Mesendoderm (in vitro differentiated cells): ENCODE measurements at regions not wholly inside any gene's neighbourhood (a gene's known extent, or its start where the extent isn't known, plus 50 kb on each side); places are given as distances from the start of the nearest gene placed in this dataset.

Experiments used
- DNase-seq: peaks from one replicate; pipeline ENCODE4 v3.0.0; 2013
- H2AK5ac ChIP-seq: 2 replicates; pipeline ENCODE4 v1.6.1; 2013; ENCODE audit warnings: low read length, inconsistent platforms
- H2BK120ac ChIP-seq: 2 replicates; pipeline ENCODE4 v1.6.1; 2013; ENCODE audit warnings: low read depth, mild to moderate bottlenecking, low read length, moderate library complexity, mixed read lengths
- H2BK15ac ChIP-seq: replicated peaks from 2 replicates; pipeline ENCODE4 v1.6.1; 2013; ENCODE audit warnings: low read depth, mild to moderate bottlenecking, moderate library complexity
- H2BK5ac ChIP-seq: 2 replicates; pipeline ENCODE4 v1.6.1; 2013; ENCODE audit warnings: low read length, inconsistent platforms
- H3K18ac ChIP-seq: 2 replicates; pipeline ENCODE4 v1.6.1; 2013; ENCODE audit warnings: mild to moderate bottlenecking, low read length, mixed read lengths
- H3K23ac ChIP-seq: one replicate; pipeline ENCODE4 v1.6.1; 2013; ENCODE audit warnings: low read length
- H3K27ac ChIP-seq: 2 replicates; pipeline ENCODE4 v1.5.1; 2013; ENCODE audit warnings: low read depth, mild to moderate bottlenecking, inconsistent platforms, low read length, moderate library complexity
- H3K27me3 ChIP-seq: 2 replicates; pipeline ENCODE4 v1.6.1; 2013; ENCODE audit warnings: low read length, control low read depth, mild to moderate bottlenecking, inconsistent platforms; ENCODE audit not compliant: insufficient read depth, poor library complexity
- H3K36me3 ChIP-seq: 2 replicates; pipeline ENCODE4 v1.6.1; 2013; ENCODE audit warnings: low read length, inconsistent platforms; ENCODE audit not compliant: control insufficient read depth, insufficient read depth
- H3K4ac ChIP-seq: one replicate; pipeline ENCODE4 v1.6.1; 2013; ENCODE audit warnings: low read depth, mild to moderate bottlenecking, low read length, moderate library complexity
- H3K4me1 ChIP-seq: 2 replicates; pipeline ENCODE4 v1.6.1; 2013; ENCODE audit warnings: low read depth, low read length, inconsistent platforms; ENCODE audit not compliant: control insufficient read depth
- H3K4me2 ChIP-seq: 2 replicates; pipeline ENCODE4 v1.6.1; 2013; ENCODE audit warnings: low read length
- H3K4me3 ChIP-seq: 2 replicates; pipeline ENCODE4 v1.5.1; 2013; ENCODE audit warnings: mild to moderate bottlenecking, low read length
- H3K56ac ChIP-seq: one replicate; pipeline ENCODE4 v1.6.1; 2013; ENCODE audit warnings: low read length
- H3K79me1 ChIP-seq: 2 replicates; pipeline ENCODE4 v1.6.1; 2013; ENCODE audit warnings: low read length, inconsistent platforms
- H3K79me2 ChIP-seq: 2 replicates; pipeline ENCODE4 v1.6.1; 2013; ENCODE audit warnings: mild to moderate bottlenecking, low read length; ENCODE audit not compliant: control insufficient read depth, insufficient read depth
- H3K9ac ChIP-seq: 2 replicates; pipeline ENCODE4 v1.6.1; 2013; ENCODE audit warnings: low read length, inconsistent platforms
- H4K5ac ChIP-seq: one replicate; pipeline ENCODE4 v1.6.1; 2013; ENCODE audit warnings: low read length
- H4K8ac ChIP-seq: one replicate; pipeline ENCODE4 v1.6.1; 2013; ENCODE audit warnings: low read depth, mild to moderate bottlenecking, control low read depth, low read length, moderate library complexity
- WGBS: extraction: QIAGEN DNeasy Blood & Tissue Kit; methylation state at CpG from one replicate; pipeline ENCODE4 v1.1.7; 2013; ENCODE audit warnings: low lambda C conversion rate, missing lambda C conversion rate; ENCODE audit not compliant: insufficient coverage; ENCODE audit errors: extremely low coverage; 5-methylcytosine and 5-hydroxymethylcytosine counted together

- Histone ChIP-seq H4K5ac (no peak overlapping the region), H3K79me2 (no peaks in the 10 kb centered on the region), H3K4me2 (no peak overlapping the region), H3K23ac (no peak overlapping the region), H3K9ac (no peak overlapping the region), H2BK5ac (no peak overlapping the region), H3K56ac (no peak overlapping the region), H2BK15ac (no peak overlapping the region), H3K4me3 (no peak overlapping the region), H3K4ac (no peak overlapping the region), H3K79me1 (no peaks in the 10 kb centered on the region), H3K27me3 (no peaks in the 10 kb centered on the region), H2AK5ac (no peak overlapping the region), H2BK120ac (no peak overlapping the region), H3K4me1 (no peaks in the 10 kb centered on the region), H3K18ac (no peak overlapping the region), H4K8ac (no peak overlapping the region), H3K36me3 (no peaks in the 10 kb centered on the region), H3K27ac (no peak overlapping the region)
- DNase-seq, result no peak
- WGBS, result no CpG with 5 or more reads among the region's 7 CpGs
These were observed 67.9 kb upstream of the PDE3A start for GRCh38 chr12:20300457-20300856.

GRCh38 chr12:20305470-20305869 is 62.9 kb upstream of the PDE3A start:
- no peak for DNase-seq
- Histone ChIP-seq H3K4me3 (no peak overlapping the region), H3K27ac (no peak overlapping the region), H3K56ac (no peak overlapping the region), H3K36me3 (no peaks in the 10 kb centered on the region), H4K5ac (no peak overlapping the region), H3K4me1 (no peaks in the 10 kb centered on the region), H3K18ac (no peak overlapping the region), H2BK5ac (no peak overlapping the region), H3K79me2 (no peaks in the 10 kb centered on the region), H2BK120ac (no peak overlapping the region), H3K23ac (no peak overlapping the region), H2BK15ac (no peak overlapping the region), H3K4ac (no peak overlapping the region), H3K4me2 (no peak overlapping the region), H3K27me3 (no peaks in the 10 kb centered on the region), H4K8ac (no peak overlapping the region), H2AK5ac (no peak overlapping the region), H3K79me1 (no peaks in the 10 kb centered on the region), H3K9ac (no peak overlapping the region)
- no CpG with 5 or more reads among the region's 3 CpGs for WGBS

- DNase-seq, result no peak
- H2BK120ac ChIP-seq, result no peak overlapping the region
- H3K27ac ChIP-seq, result no peak overlapping the region
- no peak overlapping the region for H3K4ac ChIP-seq
- H2AK5ac ChIP-seq, result no peak overlapping the region
- no peak overlapping the region for H3K9ac ChIP-seq
- no peaks in the 10 kb centered on the region for H3K27me3 ChIP-seq
- no peak overlapping the region for H3K56ac ChIP-seq
- H3K79me1 ChIP-seq, result no peaks in the 10 kb centered on the region
- H3K4me3 ChIP-seq, result no peak overlapping the region
- no peak overlapping the region for H4K5ac ChIP-seq
- WGBS, result no CpG with 5 or more reads among the region's 4 CpGs
- no peak overlapping the region for H4K8ac ChIP-seq
- no peak overlapping the region for H3K23ac ChIP-seq
- H2BK15ac ChIP-seq, result no peak overlapping the region
- H3K36me3 ChIP-seq, result no peaks in the 10 kb centered on the region
- no peak overlapping the region for H3K18ac ChIP-seq
- no peaks in the 10 kb centered on the region for H3K79me2 ChIP-seq
- H3K4me1 ChIP-seq, result no peaks in the 10 kb centered on the region
- H2BK5ac ChIP-seq, result no peak overlapping the region
- no peak overlapping the region for H3K4me2 ChIP-seq
These were observed 58.7 kb upstream of the PDE3A start for GRCh38 chr12:20309504-20310148.

GRCh38 chr12:20314328-20314727 is 54.0 kb upstream of the PDE3A start:
- no peak overlapping the region for H3K56ac ChIP-seq
- H3K4me3 ChIP-seq, result no peak overlapping the region
- no peak overlapping the region for H2AK5ac ChIP-seq
- H2BK15ac ChIP-seq, result no peak overlapping the region
- H3K23ac ChIP-seq, result no peak overlapping the region
- no peaks in the 10 kb centered on the region for H3K36me3 ChIP-seq
- DNase-seq, result no peak
- no peaks in the 10 kb centered on the region for H3K27me3 ChIP-seq
- no peak overlapping the region for H3K4me2 ChIP-seq
- no peak overlapping the region for H2BK5ac ChIP-seq
- no peak overlapping the region for H4K8ac ChIP-seq
- no CpG with 5 or more reads among the region's 2 CpGs for WGBS
- no peaks in the 10 kb centered on the region for H3K4me1 ChIP-seq
- no peak overlapping the region for H3K18ac ChIP-seq
- no peaks in the 10 kb centered on the region for H3K79me1 ChIP-seq
- H3K4ac ChIP-seq, result no peak overlapping the region
- H3K9ac ChIP-seq, result no peak overlapping the region
- H2BK120ac ChIP-seq, result no peak overlapping the region
- no peaks in the 10 kb centered on the region for H3K79me2 ChIP-seq
- no peak overlapping the region for H4K5ac ChIP-seq
- H3K27ac ChIP-seq, result no peak overlapping the region

- Histone ChIP-seq H4K8ac (no peak overlapping the region), H3K4me3 (no peak overlapping the region), H2BK120ac (no peak overlapping the region), H2AK5ac (no peak overlapping the region), H3K36me3 (no peaks in the 10 kb centered on the region), H3K9ac (no peak overlapping the region), H3K23ac (no peak overlapping the region), H3K18ac (no peak overlapping the region), H4K5ac (no peak overlapping the region), H3K79me2 (no peaks in the 10 kb centered on the region), H3K56ac (no peak overlapping the region), H3K27ac (no peak overlapping the region), H3K4me2 (no peak overlapping the region), H3K79me1 (no peaks in the 10 kb centered on the region), H3K4me1 (no peaks in the 10 kb centered on the region), H3K4ac (no peak overlapping the region), H3K27me3 (no peaks in the 10 kb centered on the region), H2BK5ac (no peak overlapping the region), H2BK15ac (no peak overlapping the region)
- DNase-seq, result no peak
- WGBS, result no CpG with 5 or more reads among the region's 4 CpGs
These were observed 50.8 kb upstream of the PDE3A start for GRCh38 chr12:20317554-20317953.
